HEK293 (cell line): ENCODE measurements at regions not wholly inside any gene's neighbourhood (a gene's known extent, or its start where the extent isn't known, plus 50 kb on each side); places are given as distances from the start of the nearest gene placed in this dataset.

ENCODE experiments used
- CTCF ChIA-PET: fragments of 350-600 bp; formaldehyde crosslinking; extraction: SDS; loops from one replicate; lab custom pipeline; 2021; ENCODE audit warnings: antibody characterized with exemption; lab: Yijun Ruan, JAX
- POLR2A ChIA-PET: fragments of 300-600 bp; formaldehyde crosslinking; extraction: SDS; loops from one replicate; lab custom pipeline; 2020; ENCODE audit warnings: antibody characterized with exemption, inconsistent platforms; lab: Yijun Ruan, JAX
- H3K27ac ChIP-seq: fragments of 200-500 bp; sonication (Bioruptor generic); 2 replicates; pipeline ENCODE4 v1.5.1; 2014; ENCODE audit warnings: low read depth, low read length, control low read depth, inconsistent platforms; ENCODE audit errors: extremely low read depth
- H3K36me3 ChIP-seq, 2 experiments: fragments of 200-500 bp in 1 of 2; sonication (Bioruptor generic) in 1 of 2; 1 replicate in 1 of 2; 2 replicates in 1 of 2; pipeline ENCODE4 v1.5.1; 2014 to 2017; ENCODE audit warnings: inconsistent platforms in 2 of 2, low read length in 2 of 2; ENCODE audit not compliant: control insufficient read depth in 2 of 2, insufficient read depth in 1 of 2
- H3K4me1 ChIP-seq: fragments of 200-500 bp; sonication (Bioruptor generic); 2 replicates; pipeline ENCODE4 v1.5.1; 2014; ENCODE audit warnings: mild to moderate bottlenecking, low read length, inconsistent platforms; ENCODE audit not compliant: control insufficient read depth, insufficient read depth
- H3K4me3 ChIP-seq: 2 replicates; pipeline ENCODE4 v1.5.1; 2011; ENCODE audit warnings: low read depth, mild to moderate bottlenecking, control low read depth, low read length, moderate library complexity
- H3K9me3 ChIP-seq: fragments of 200-500 bp; sonication (Bioruptor generic); 2 replicates; pipeline ENCODE4 v1.5.1; 2014; ENCODE audit warnings: low read depth, low read length, inconsistent platforms; ENCODE audit not compliant: control insufficient read depth, insufficient read depth
- GLI4 ChIP-seq: fragments of 450-650 bp; formaldehyde crosslinking; IDR thresholded peaks from 2 replicates; pipeline ENCODE4 v1.5.1; 2016; ENCODE audit warnings: missing biosample characterization, missing genetic modification characterization
- GLIS2 ChIP-seq: fragments of 450-650 bp; formaldehyde crosslinking; IDR thresholded peaks from 2 replicates; pipeline ENCODE4 v1.5.1; 2016; ENCODE audit warnings: missing biosample characterization, missing genetic modification characterization
- MEIS1 ChIP-seq: sonication (generic); formaldehyde crosslinking; IDR thresholded peaks from 2 replicates; pipeline ENCODE4 v1.8.1; 2022; ENCODE audit warnings: missing genetic modification reagents, mild to moderate bottlenecking, borderline replicate concordance
- REPIN1 ChIP-seq: fragments of 450-650 bp; formaldehyde crosslinking; IDR thresholded peaks from 2 replicates; pipeline ENCODE4 v1.5.1; 2017; ENCODE audit warnings: missing biosample characterization, missing genetic modification characterization, low read depth
- WT1 ChIP-seq: fragments of 450-650 bp; formaldehyde crosslinking; IDR thresholded peaks from 2 replicates; pipeline ENCODE4 v1.5.1; 2016; ENCODE audit warnings: missing biosample characterization, missing genetic modification characterization
- ZFP37 ChIP-seq: fragments of 450-650 bp; formaldehyde crosslinking; IDR thresholded peaks from 2 replicates; pipeline ENCODE4 v1.5.1; 2016; ENCODE audit warnings: missing biosample characterization, missing genetic modification characterization
- ZFP41 ChIP-seq: fragments of 450-650 bp; formaldehyde crosslinking; IDR thresholded peaks from 2 replicates; pipeline ENCODE4 v1.5.1; 2016; ENCODE audit warnings: missing biosample characterization, missing genetic modification characterization, borderline replicate concordance
- ZNF10 ChIP-seq: fragments of 450-650 bp; formaldehyde crosslinking; IDR thresholded peaks from 2 replicates; pipeline ENCODE4 v1.5.1; 2017; ENCODE audit warnings: missing biosample characterization, missing genetic modification characterization
- ZNF155 ChIP-seq: fragments of 450-650 bp; formaldehyde crosslinking; IDR thresholded peaks from 2 replicates; pipeline ENCODE4 v1.5.1; 2016; ENCODE audit warnings: missing biosample characterization, missing genetic modification characterization
- ZNF157 ChIP-seq: fragments of 450-650 bp; formaldehyde crosslinking; IDR thresholded peaks from 2 replicates; pipeline ENCODE4 v1.5.1; 2016; ENCODE audit warnings: missing biosample characterization, missing genetic modification characterization
- ZNF169 ChIP-seq: fragments of 450-650 bp; formaldehyde crosslinking; IDR thresholded peaks from 2 replicates; pipeline ENCODE4 v1.5.1; 2016; ENCODE audit warnings: missing biosample characterization, missing genetic modification characterization
- ZNF175 ChIP-seq: fragments of 450-650 bp; formaldehyde crosslinking; IDR thresholded peaks from 2 replicates; pipeline ENCODE4 v1.5.1; 2016; ENCODE audit warnings: missing biosample characterization, missing genetic modification characterization
- ZNF221 ChIP-seq: fragments of 450-650 bp; formaldehyde crosslinking; IDR thresholded peaks from 2 replicates; pipeline ENCODE4 v1.5.1; 2017; ENCODE audit warnings: missing biosample characterization, missing genetic modification characterization, borderline replicate concordance
- ZNF292 ChIP-seq: fragments of 450-650 bp; formaldehyde crosslinking; IDR thresholded peaks from 2 replicates; pipeline ENCODE4 v1.5.1; 2016; ENCODE audit warnings: low read depth, missing biosample characterization, missing genetic modification characterization, borderline replicate concordance
- ZNF473 ChIP-seq: fragments of 450-650 bp; formaldehyde crosslinking; IDR thresholded peaks from 2 replicates; pipeline ENCODE4 v1.5.1; 2017; ENCODE audit warnings: missing biosample characterization, missing genetic modification characterization
- ZNF521 ChIP-seq: fragments of 450-650 bp; formaldehyde crosslinking; IDR thresholded peaks from 2 replicates; pipeline ENCODE4 v1.5.1; 2017; ENCODE audit warnings: missing biosample characterization, mild to moderate bottlenecking, missing genetic modification characterization
- ZNF600 ChIP-seq: fragments of 450-650 bp; formaldehyde crosslinking; IDR thresholded peaks from 2 replicates; pipeline ENCODE4 v1.5.1; 2016; ENCODE audit warnings: missing biosample characterization, missing genetic modification characterization
- ZNF621 ChIP-seq: fragments of 450-650 bp; formaldehyde crosslinking; IDR thresholded peaks from 2 replicates; pipeline ENCODE4 v1.5.1; 2017; ENCODE audit warnings: missing biosample characterization, missing genetic modification characterization
- ZNF664 ChIP-seq: fragments of 450-650 bp; formaldehyde crosslinking; IDR thresholded peaks from 2 replicates; pipeline ENCODE4 v1.5.1; 2016; ENCODE audit warnings: missing biosample characterization, missing genetic modification characterization
- ZNF670 ChIP-seq: fragments of 450-650 bp; formaldehyde crosslinking; IDR thresholded peaks from 2 replicates; pipeline ENCODE4 v1.5.1; 2016; ENCODE audit warnings: missing biosample characterization, missing genetic modification characterization, low read depth
- TF ChIP-seq, protein P1 (sequence below): fragments of 450-650 bp; formaldehyde crosslinking; IDR thresholded peaks from 2 replicates; pipeline ENCODE4 v1.5.1; 2016; ENCODE audit warnings: missing biosample characterization, missing genetic modification characterization
- TF ChIP-seq, protein P2 (sequence below): fragments of 450-650 bp; formaldehyde crosslinking; IDR thresholded peaks from 2 replicates; pipeline ENCODE4 v1.5.1; 2016; ENCODE audit warnings: missing biosample characterization, missing genetic modification characterization
- TF ChIP-seq, protein P3 (sequence below): fragments of 450-650 bp; formaldehyde crosslinking; IDR thresholded peaks from 2 replicates; pipeline ENCODE4 v1.5.1; 2016; ENCODE audit warnings: missing biosample characterization, missing genetic modification characterization
- TF ChIP-seq, protein P4 (sequence below): fragments of 450-650 bp; formaldehyde crosslinking; IDR thresholded peaks from 2 replicates; pipeline ENCODE4; 2016; ENCODE audit warnings: missing biosample characterization, missing genetic modification characterization
- TF ChIP-seq, protein P5 (sequence below): fragments of 450-650 bp; formaldehyde crosslinking; IDR thresholded peaks from 2 replicates; pipeline ENCODE4 v1.5.1; 2016; ENCODE audit warnings: missing biosample characterization, missing genetic modification characterization

DNA sequence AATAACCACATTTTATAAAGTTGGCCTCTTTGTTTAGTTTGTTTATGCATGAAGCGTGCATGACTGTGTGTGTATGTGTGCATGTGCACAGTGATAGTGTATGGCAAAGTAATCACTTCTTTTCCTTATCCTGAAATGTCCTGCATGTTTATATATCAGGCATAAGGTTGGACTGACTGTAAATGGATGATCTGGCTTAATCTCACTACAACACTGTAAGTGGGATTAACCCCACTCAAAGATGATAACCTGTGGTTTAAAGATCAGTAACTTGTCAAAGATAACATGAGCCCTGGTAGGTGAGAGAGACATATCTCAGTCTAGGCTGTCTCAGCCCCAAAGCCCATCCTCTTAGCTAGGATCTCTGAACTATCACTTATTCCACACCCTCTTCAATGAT, 376.6 kb upstream of the TSHZ2 start:
- Histone ChIP-seq H3K9me3 (no peaks in the 10 kb centered on the region), H3K27ac (no peak overlapping the region), H3K4me3 (no peak overlapping the region), H3K36me3 (no peaks in the 10 kb centered on the region), H3K4me1 (no peaks in the 10 kb centered on the region)
- ChIA-PET POLR2A (no interaction called here), CTCF (interaction anchor here (0.5 kb wide), 1 partner anchor 153 kb away, joined by 3 read pairs; no protein-coding TSS in a partner anchor)
- TF ChIP-seq ZNF473 (tag by site-specific recombination): no peak
- TF ChIP-seq ZFP37: no peak
- TF ChIP-seq GLI4 (tag by site-specific recombination): no peak
- TF ChIP-seq, protein P1, sequence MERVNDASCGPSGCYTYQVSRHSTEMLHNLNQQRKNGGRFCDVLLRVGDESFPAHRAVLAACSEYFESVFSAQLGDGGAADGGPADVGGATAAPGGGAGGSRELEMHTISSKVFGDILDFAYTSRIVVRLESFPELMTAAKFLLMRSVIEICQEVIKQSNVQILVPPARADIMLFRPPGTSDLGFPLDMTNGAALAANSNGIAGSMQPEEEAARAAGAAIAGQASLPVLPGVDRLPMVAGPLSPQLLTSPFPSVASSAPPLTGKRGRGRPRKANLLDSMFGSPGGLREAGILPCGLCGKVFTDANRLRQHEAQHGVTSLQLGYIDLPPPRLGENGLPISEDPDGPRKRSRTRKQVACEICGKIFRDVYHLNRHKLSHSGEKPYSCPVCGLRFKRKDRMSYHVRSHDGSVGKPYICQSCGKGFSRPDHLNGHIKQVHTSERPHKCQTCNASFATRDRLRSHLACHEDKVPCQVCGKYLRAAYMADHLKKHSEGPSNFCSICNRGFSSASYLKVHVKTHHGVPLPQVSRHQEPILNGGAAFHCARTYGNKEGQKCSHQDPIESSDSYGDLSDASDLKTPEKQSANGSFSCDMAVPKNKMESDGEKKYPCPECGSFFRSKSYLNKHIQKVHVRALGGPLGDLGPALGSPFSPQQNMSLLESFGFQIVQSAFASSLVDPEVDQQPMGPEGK: no peak
- no peak for TF ChIP-seq ZNF670
- TF ChIP-seq, protein P2, sequence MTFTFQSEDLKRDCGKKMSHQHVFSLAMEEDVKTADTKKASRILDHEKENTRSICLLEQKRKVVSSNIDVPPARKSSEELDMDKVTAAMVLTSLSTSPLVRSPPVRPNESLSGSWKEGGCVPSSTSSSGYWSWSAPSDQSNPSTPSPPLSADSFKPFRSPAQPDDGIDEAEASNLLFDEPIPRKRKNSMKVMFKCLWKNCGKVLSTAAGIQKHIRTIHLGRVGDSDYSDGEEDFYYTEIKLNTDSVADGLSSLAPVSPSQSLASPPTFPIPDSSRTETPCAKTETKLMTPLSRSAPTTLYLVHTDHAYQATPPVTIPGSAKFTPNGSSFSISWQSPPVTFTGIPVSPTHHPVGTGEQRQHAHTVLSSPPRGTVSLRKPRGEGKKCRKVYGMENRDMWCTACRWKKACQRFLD (tag by site-specific recombination): no peak
- no peak for TF ChIP-seq ZNF292 (tag by site-specific recombination)
- no peak for TF ChIP-seq ZNF221 (tag by site-specific recombination)
- TF ChIP-seq MEIS1 (CRISPR knock-in tag): no peak
- TF ChIP-seq ZNF10 (tag by site-specific recombination): no peak
- TF ChIP-seq ZNF600: no peak
- TF ChIP-seq, protein P3, sequence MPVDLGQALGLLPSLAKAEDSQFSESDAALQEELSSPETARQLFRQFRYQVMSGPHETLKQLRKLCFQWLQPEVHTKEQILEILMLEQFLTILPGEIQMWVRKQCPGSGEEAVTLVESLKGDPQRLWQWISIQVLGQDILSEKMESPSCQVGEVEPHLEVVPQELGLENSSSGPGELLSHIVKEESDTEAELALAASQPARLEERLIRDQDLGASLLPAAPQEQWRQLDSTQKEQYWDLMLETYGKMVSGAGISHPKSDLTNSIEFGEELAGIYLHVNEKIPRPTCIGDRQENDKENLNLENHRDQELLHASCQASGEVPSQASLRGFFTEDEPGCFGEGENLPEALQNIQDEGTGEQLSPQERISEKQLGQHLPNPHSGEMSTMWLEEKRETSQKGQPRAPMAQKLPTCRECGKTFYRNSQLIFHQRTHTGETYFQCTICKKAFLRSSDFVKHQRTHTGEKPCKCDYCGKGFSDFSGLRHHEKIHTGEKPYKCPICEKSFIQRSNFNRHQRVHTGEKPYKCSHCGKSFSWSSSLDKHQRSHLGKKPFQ (tag by site-specific recombination): no peak
- TF ChIP-seq ZFP41 (tag by site-specific recombination): no peak
- TF ChIP-seq ZNF169 (tag by site-specific recombination): no peak
- TF ChIP-seq, protein P4, sequence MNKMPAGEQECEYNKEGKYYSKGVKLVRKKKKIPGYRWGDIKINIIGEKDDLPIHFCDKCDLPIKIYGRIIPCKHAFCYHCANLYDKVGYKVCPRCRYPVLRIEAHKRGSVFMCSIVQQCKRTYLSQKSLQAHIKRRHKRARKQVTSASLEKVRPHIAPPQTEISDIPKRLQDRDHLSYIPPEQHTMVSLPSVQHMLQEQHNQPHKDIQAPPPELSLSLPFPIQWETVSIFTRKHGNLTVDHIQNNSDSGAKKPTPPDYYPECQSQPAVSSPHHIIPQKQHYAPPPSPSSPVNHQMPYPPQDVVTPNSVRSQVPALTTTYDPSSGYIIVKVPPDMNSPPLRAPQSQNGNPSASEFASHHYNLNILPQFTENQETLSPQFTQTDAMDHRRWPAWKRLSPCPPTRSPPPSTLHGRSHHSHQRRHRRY (tag by site-specific recombination): no peak
- TF ChIP-seq ZNF621 (tag by site-specific recombination): no peak
- TF ChIP-seq GLIS2 (tag by site-specific recombination): no peak
- TF ChIP-seq, protein P5, sequence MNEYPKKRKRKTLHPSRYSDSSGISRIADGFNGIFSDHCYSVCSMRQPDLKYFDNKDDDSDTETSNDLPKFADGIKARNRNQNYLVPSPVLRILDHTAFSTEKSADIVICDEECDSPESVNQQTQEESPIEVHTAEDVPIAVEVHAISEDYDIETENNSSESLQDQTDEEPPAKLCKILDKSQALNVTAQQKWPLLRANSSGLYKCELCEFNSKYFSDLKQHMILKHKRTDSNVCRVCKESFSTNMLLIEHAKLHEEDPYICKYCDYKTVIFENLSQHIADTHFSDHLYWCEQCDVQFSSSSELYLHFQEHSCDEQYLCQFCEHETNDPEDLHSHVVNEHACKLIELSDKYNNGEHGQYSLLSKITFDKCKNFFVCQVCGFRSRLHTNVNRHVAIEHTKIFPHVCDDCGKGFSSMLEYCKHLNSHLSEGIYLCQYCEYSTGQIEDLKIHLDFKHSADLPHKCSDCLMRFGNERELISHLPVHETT (tag by site-specific recombination): no peak

DNA sequence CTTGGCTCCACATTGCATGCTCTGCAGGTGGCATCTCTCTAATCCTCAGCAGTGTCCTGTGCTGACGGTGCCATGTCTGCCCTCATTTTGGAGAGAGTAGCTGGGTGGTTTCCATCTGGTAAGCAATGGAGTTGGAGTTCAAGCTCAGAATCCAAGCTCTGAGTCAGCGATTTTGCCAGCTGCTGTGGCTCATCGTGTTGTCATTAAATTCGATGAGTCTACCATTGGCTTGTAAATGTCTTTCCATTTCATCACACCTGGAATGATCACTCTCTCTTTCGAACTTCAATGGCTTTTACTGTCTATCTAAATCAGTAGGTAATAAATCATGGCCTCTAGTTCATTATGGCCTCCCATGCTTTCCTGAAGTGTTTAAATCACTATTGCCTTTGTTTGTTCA, 378.5 kb upstream of the TSHZ2 start:
- ChIA-PET POLR2A (no interaction called here), CTCF (no interaction called here)
- Histone ChIP-seq H3K36me3 (no peaks in the 10 kb centered on the region), H3K9me3 (no peaks in the 10 kb centered on the region), H3K4me3 (no peak overlapping the region), H3K4me1 (no peaks in the 10 kb centered on the region), H3K27ac (no peak overlapping the region)
- TF ChIP-seq ZNF175 (tag by site-specific recombination): no peak
- TF ChIP-seq ZNF157 (tag by site-specific recombination): no peak
- no peak for TF ChIP-seq ZNF155 (tag by site-specific recombination)
- no peak for TF ChIP-seq ZNF521
- TF ChIP-seq ZNF664: no peak
- TF ChIP-seq ZNF670: no peak
- TF ChIP-seq, protein P4 (tag by site-specific recombination): no peak
- TF ChIP-seq REPIN1 (tag by site-specific recombination): no peak
- no peak for TF ChIP-seq WT1 (tag by site-specific recombination)
